ENCODE measurements at regions not wholly inside any gene's neighbourhood (a gene's known extent, or its start where the extent isn't known, plus 50 kb on each side); places are given as distances from the start of the nearest gene placed in this dataset.
"Not testable (repeated sequence)": the region's sequence is repeated elsewhere in the genome, so short reads cannot be mapped to it uniquely, and the experiment has no call there.

DNA sequence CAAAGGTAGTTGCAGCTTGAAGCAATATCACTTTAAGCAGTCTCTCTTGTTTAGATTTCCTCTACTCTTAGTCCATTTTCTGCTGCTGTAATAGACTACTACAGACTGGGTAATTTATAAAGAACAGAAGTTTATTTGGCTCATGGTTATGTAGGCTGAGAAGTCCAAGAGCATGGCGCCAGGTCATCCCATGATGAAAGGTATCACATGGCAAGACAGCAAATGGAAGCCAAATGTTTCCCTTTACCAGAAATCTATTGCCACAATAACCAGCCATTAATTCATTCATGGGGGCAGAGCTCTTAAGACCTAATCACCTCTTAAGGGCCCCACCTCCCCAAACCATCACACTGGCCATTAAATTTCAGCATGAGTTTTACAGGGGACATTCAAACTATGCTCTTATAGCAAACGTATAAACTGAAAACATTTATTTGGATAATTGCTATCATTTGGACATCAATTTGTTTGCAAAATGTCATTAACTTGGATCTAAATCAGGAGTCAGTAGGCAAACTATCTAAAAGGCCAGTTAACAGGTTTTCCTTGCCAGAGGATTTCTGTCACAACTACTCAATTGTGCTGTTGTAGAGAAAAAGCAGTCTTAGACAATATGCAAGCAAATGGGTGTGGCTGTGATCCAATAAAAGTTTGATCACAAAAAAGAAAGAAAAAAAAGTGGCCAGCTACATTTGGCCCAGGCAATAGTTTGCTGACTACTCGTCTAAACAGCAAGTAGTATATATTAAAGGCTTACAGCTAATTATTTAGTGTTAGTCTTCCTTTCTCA lies 75.7 kb upstream of the GUCY1A1 start:
- no peak for DNase-seq

DNA sequence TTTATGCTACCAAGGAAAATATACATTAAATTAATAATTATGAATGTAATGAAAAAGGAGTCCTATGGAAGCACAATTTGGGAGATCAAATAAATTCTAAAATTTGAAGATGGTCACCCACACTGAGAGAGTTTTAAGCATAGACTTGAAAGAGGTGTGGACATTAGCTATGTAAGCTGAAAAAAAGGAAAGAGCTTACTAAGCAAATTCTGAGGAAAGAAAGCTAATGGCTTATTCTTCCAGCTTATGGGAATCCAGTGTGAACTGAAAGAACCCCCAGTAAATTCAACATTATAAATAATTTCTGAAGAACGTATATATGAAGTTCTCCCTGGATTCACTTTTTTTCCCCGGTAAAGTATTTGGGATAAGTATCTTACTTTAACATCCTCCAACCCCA lies 78.2 kb upstream of the GUCY1A1 start:
- DNase-seq: no peak

GRCh38 chr4:155587766-155588165 lies 78.9 kb upstream of the GUCY1A1 start:
- DNase-seq: no peak

GRCh38 chr4:155582971-155583437 lies 83.6 kb upstream of the GUCY1A1 start:
- no peak for DNase-seq

DNA sequence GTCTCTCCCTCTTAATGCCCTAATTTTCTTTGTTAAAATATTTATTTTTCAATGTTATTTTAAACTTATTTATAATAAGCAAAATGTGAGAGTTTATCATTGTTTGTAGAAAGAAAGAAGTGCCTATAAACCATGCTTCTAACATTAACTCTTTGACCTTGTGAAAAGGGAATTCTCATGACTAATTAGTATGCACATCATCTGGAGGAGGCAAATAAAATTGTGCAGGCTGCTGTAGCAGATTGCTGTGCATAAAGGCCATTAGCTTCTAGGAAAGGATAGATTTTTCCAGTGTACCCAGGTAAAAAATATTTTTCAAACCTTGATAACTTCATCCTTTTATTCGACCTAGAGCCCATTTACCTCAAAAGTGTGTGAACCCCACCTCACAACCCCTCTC lies 84.6 kb upstream of the GUCY1A1 start:
- peak; percentile 23 for DNase-seq

DNA sequence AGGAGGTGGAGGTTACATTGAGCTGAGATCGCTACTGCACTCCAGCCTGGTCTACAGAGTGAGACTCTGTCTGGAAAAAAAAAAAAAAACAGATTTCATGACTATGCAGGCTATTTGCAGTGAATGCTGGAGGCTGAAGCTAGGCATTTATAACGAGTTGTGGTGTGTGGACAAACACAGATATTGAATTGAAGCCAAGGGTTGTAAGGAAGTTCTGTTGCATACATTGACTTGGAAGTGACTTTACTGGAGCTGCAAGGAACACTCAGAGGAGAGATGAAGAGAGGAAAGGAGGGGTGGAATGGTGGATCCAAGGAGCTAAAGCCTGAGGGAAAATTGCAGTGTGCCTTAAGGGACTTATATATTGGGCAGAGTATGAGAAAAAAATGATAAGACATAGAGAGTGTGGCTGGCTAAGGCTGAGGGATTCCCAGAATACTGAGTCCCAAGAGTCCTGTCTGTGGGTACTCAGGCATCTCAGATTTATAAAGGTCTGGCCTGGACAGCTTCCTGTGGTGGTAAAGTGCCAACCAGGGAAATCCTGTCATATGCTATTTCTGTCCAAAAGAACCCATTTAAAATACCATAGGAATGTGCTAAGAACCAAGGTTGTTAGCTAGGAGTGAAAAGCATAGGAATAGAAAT lies 87.8 kb upstream of the GUCY1A1 start:
- DNase-seq: no peak

DNA sequence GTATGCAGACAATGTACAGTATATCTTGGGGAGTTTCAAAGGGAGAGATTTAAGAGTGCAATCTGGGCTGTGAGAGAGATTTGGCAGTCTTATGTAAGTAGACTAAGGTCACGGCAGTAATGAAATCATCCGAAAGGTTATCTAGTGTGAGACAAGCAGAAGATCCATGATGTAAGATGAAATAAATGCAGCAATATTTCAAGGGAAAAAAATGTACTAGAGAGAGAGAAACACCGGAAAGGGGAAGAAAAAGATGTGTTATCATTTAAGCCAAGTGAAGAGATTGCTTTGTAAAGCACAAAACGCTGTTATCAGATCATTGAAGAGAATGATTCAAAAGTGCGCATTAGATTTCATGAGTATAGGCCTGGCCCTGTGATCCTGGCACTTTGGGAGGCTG lies 88.4 kb upstream of the GUCY1A1 start:
- DNase-seq: no peak

- not testable (repeated sequence) for DNase-seq
Measured at GRCh38 chr4:155574329-155574728, 92.3 kb upstream of the GUCY1A1 start.

- DNase-seq: no peak
Measured at GRCh38 chr4:155573126-155573525, 93.5 kb upstream of the GUCY1A1 start.

DNA sequence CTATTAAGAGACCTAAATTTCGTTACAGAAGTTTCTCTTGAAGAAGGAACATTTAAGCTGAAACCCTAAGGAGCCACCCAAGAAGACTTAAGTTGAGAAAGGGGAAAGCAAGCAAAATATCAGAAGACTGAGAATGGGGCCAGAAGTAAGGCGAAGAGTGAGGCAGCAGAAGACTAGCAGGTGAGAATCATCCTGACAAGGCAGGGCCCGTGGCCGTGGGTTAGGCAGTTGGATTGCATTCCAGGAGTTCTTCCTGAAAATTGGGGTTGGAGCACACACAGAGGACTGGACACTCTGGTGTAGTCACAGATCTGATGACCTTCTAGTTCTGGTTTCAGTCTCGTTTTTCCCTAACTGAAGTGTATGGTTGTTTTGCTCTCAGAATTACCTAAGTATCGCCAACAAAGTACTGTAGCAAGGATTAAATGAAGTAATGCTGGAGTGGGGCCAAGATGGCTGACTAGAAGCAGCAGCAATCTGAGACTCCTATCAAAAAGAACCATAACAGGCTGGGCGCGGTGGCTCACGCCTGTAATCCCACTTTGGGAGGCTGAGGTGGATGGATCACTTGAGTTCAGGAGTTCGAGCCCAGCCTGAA lies 94.4 kb upstream of the GUCY1A1 start:
- no peak for DNase-seq

DNA sequence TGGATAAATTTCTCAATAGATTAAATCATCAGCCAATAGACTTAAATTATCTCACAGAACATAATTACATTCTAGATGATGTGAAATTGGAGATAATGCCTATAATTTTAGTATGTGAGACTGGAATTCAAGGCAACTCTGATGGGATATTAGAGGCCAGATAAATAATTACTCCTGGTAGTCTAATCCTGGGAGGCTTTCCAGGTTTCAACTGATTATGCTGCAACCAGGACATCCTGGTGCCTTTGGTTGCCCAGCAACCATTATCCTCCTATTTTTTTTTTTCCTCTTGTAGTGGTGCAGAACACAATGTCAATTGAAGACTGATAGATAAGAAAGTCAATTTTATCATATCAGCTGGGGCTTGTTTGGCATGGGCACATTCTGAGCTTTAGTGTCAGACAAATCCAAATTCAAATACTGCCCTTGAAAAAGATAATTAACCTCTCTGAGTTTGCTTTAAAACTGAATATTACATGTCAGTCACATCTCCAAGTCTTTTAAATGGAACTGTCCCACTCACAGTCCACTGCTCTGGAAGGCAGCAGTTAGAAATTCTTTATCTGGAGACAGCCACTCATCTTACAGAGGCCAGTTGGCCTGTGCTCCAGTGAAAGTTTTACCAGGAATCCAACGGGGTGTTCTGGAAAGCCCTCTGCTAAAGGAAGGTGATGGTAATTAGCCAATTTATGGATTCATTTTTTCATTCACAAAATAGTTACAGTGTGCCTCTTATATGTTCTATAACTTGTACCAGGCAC lies 95.3 kb upstream of the GUCY1A1 start:
- DNase-seq: no peak

GRCh38 chr4:155570661-155571060 lies 96.0 kb upstream of the GUCY1A1 start:
- no peak for DNase-seq

DNA sequence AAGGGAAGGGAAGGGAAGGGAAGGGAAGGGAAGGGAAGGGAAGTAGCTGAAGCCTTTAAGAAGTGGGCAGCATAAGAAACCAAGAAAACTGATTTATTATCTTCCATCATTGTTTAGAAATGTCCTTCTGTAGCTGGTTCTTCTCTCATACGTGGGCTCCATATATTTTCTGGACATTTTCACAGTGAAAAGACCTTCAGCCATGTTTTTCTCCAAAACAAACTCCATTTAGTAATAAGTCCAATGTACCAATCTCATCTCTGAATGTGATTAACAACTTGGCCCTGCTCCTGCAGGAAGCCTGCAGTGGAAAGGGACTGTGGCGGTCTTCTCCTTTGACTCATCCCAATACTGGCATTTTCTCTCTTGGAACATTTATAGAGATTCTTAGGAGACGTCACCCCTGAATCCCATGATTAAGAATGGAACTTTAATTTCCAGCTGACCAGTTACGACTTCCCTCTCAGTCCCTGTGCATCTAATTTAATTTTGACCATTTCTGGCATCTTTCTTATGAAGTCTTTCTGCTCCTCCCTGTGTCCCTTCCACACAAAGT lies 96.6 kb upstream of the GUCY1A1 start:
- DNase-seq: no peak

DNA sequence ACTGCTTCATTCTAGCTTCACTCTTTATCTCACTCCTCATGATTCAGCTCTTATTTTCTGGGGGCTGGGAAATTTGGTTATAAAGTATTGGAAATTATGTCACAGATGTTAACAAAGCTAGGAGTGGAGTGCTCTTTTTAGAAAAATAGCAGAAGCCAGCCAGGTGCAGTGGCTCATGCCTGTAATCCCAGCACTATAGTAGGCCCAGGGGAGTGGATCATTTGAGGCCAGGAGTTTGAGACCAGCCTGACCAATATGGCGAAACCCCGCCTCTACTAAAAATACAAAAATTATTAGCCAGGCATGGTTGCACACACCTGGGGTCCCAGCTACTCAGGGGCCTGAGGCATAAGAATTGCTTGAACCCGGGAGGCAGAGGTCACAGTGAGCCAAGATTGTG lies 97.2 kb upstream of the GUCY1A1 start:
- DNase-seq: no peak

GRCh38 chr4:155568641-155569220 lies 97.9 kb upstream of the GUCY1A1 start:
- DNase-seq: no peak

DNA sequence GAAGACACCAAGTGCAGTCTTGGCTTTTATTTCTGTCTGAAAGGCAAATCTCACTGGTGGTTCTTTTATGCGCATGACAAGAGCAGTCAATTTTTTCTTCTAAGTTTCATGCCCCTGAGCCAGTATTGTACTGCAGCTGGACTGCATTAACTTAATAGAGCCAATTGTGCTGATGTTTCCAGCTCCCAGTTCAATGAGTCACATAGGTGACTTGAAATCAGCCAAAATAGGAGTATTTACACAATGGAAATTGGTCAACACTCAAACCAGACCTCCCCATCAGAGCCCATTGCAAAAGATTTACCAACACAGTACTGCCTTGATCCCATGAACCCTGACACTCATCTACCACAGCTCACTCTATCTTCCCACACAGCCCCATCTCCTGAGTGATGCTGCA lies 100.3 kb upstream of the GUCY1A1 start:
- no peak for DNase-seq

DNA sequence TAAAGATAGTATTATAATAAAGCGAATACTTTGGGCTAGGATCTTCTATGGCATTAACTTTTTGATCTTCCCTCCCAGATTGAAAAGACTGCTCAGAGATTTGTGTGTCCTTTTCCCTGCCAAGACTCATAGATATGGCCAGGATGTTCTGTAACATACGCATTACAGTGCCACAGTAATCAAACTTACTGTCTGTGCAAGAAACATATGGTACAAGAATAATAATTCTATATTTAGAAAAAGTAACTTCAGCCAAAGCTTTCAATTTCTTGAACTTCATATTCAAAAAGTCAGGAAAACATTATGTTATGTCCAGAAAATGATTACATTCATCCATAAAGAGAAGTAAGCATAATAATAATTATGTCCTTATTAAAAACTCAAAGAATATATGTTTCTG lies 100.9 kb upstream of the GUCY1A1 start:
- DNase-seq: no peak

- no peak for DNase-seq
Measured at GRCh38 chr4:155565330-155565729, 101.3 kb upstream of the GUCY1A1 start.

DNA sequence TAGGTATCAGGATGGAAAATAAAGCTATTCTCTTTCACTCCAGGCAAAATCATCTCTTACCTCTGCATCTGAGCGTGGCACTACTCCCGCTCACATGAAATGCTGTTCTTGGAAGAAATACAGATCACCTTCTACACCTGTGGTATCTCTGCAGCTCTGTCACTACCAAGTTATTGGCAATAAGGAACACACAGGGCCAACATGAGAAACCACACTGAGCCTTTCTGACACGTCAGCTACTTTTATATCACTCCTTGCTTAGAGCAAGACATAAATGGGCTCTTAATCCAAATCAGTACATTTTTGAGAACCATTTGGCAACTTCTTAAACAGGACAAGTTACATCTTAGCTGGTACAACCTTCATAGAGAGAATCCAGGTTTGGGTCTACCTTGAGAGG lies 101.8 kb upstream of the GUCY1A1 start:
- no peak for DNase-seq

DNA sequence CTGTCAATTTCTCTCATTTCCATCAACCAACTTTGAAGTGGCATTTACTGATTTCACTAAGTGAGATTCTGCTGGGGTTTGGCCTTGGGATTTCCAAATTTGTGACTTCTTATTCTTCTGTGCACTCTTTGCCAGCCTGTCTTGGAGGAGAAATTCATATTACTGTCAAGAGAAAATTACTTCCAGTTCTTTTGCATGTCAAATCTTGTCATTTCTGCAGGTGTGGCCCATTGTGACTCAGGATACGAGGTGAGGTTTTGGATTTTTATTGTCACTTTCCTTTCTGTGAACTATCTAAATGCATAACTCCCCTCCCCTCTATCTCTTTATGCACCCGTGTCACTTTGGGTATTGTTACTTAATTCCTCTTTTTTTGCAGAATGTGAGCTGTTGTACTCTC lies 102.6 kb upstream of the GUCY1A1 start:
- no peak for DNase-seq

GRCh38 chr4:155559915-155560314 lies 106.7 kb upstream of the GUCY1A1 start:
- no peak for DNase-seq

- DNase-seq: no peak
Measured at GRCh38 chr4:155552180-155552579, 114.5 kb upstream of the GUCY1A1 start.

DNA sequence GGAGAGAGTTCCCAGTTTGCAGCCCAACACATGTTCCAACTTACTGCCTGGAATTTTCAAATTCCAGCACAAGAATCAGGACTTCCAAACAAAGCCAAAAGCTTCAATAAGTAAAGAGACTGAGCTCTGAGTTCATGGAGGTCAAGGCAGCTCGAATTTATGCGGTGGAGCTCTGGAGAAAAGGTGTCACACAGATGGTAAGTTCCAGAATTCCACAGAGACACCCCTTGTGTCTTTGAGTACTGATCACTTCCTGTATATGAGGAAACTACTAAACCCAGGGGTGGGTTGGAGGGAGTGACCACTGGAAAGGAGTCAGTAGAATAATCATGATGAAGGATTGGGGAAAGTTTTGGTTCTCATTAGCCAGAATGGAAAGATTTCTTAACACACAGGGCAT lies 118.5 kb upstream of the GUCY1A1 start:
- DNase-seq: no peak
